Rectal smooth muscle tissue (tissue), 1 donor: ENCODE measurements at regions not wholly inside any gene's neighbourhood (a gene's known extent, or its start where the extent isn't known, plus 50 kb on each side); places are given as distances from the start of the nearest gene placed in this dataset.

Experiments
- H3K27ac ChIP-seq: one replicate; pipeline ENCODE4 v1.7.0; 2013; ENCODE audit warnings: low read depth, low read length, inconsistent platforms
- H3K27me3 ChIP-seq: one replicate; pipeline ENCODE4 v1.7.0; 2013; ENCODE audit warnings: low read length; ENCODE audit not compliant: control insufficient read depth, insufficient read depth
- H3K36me3 ChIP-seq: one replicate; pipeline ENCODE4 v1.7.0; 2013; ENCODE audit warnings: low read length; ENCODE audit not compliant: control insufficient read depth, insufficient read depth
- H3K4me1 ChIP-seq: one replicate; pipeline ENCODE4 v1.7.0; 2013; ENCODE audit warnings: low read length; ENCODE audit not compliant: control insufficient read depth, insufficient read depth
- H3K4me3 ChIP-seq: one replicate; pipeline ENCODE4 v1.7.0; 2013; ENCODE audit warnings: low read length
- H3K9ac ChIP-seq: one replicate; pipeline ENCODE4 v1.7.0; 2013; ENCODE audit warnings: low read length

DNA sequence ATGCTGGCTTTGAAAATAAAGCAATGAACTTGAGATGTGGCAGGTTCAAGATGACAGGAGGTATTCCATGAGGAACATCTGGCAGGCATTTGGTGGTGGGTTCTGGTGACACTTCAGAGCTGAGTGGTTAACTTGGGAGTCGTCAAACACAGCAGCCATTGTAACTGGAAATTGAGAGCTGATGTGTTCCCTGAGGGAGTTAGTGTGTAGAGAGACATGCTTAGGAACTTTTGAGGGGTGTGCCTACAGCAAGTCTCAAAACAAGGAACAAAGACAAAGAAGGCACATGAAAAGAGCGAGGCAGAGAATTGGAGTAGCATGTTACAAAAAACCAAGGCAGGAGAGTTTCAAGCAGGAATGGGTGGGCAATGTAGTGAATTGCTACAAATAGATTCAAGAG lies 53.9 kb upstream of the KL start:
- Histone ChIP-seq H3K27me3 (no peaks in the 10 kb centered on the region), H3K4me1 (no peaks in the 10 kb centered on the region), H3K4me3 (no peak overlapping the region), H3K36me3 (no peaks in the 10 kb centered on the region), H3K9ac (no peak overlapping the region), H3K27ac (no peak overlapping the region)

- Histone ChIP-seq H3K9ac (no peak overlapping the region), H3K4me1 (no peaks in the 10 kb centered on the region), H3K36me3 (no peaks in the 10 kb centered on the region), H3K4me3 (no peak overlapping the region), H3K27ac (no peak overlapping the region), H3K27me3 (no peaks in the 10 kb centered on the region)
These were observed 51.2 kb upstream of the KL start for GRCh38 chr13:32964987-32965386.
